ENCODE measurements at regions not wholly inside any gene's neighbourhood (a gene's known extent, or its start where the extent isn't known, plus 50 kb on each side); places are given as distances from the start of the nearest gene placed in this dataset.

DNA sequence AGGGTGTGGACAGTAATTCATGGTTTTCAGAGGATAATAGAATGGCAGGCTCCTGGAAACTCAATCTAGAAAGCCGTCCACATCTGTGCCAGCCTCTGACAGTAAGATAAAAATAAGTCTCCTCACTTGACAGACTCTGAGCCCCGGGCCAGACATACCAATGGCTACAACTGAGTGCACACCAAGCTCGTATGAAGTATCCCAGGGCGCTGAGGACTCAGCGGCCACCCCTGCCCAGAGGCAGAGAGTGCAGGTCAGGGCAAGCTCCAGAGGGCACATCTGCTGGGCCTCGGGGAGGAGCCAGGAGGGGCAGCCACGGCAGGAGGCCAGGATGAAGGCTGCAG, 262.8 kb upstream of the TCERG1L start:
- TF ChIP-seq, protein P1, sequence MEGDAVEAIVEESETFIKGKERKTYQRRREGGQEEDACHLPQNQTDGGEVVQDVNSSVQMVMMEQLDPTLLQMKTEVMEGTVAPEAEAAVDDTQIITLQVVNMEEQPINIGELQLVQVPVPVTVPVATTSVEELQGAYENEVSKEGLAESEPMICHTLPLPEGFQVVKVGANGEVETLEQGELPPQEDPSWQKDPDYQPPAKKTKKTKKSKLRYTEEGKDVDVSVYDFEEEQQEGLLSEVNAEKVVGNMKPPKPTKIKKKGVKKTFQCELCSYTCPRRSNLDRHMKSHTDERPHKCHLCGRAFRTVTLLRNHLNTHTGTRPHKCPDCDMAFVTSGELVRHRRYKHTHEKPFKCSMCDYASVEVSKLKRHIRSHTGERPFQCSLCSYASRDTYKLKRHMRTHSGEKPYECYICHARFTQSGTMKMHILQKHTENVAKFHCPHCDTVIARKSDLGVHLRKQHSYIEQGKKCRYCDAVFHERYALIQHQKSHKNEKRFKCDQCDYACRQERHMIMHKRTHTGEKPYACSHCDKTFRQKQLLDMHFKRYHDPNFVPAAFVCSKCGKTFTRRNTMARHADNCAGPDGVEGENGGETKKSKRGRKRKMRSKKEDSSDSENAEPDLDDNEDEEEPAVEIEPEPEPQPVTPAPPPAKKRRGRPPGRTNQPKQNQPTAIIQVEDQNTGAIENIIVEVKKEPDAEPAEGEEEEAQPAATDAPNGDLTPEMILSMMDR (IDR thresholded peaks at IDR 0.05) = no peak
- no peak for TF ChIP-seq POLR2A (IDR thresholded peaks at IDR 0.05)
